ENCODE measurements at regions not wholly inside any gene's neighbourhood (a gene's known extent, or its start where the extent isn't known, plus 50 kb on each side); places are given as distances from the start of the nearest gene placed in this dataset.

DNA sequence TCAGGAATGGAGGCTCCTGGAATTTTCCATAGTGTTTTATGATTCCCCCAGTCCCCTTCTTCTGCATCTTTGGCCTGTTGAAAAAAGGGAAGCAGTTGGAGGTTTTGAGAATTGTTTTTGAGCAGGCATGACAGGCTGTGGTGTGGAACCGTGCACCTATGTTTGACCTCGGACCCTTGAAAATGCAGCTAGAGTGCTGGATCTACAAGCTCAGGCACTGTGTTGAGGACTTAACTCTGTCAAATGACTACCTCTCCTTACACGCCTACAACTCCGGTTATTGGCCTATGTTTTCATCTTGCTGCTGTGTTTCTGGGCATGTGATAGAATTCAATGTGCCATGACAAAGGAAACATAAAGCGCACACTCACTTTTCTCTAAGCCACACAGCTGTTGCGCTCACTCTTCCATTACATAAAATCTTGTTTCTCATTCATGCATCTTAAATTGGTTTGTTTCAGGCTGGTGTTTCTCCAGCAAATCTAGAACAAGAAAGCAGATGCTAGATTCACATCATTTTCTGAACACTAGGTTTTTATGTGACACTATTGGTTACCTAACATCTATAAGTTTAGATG lies 616.6 kb downstream of the FGF9 start:
- peak overlapping the region; percentile 35 for H3K27ac Mint-ChIP-seq

DNA sequence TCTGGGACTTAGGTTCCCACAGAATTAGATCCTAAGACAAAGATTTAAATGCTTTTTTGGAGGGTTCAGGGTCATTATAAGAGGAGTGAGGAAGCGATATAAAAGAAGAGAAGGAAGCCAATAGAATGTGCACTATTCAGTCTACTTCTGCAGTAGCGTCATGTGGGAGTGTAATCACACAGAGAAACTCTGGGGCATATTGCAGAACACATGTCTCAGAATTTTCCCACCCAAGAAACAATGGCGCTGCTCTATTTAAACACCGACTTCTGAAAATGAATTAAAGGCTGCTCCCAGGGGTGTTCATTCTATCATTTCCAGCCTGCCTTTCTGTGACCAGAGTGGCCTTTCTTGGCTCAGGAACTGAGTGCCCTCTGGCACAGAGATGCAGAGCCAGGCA lies 617.6 kb downstream of the FGF9 start:
- no peak for DNase-seq
- Mint-ChIP-seq H3K27ac (no peak overlapping the region), H3K36me3 (ENCODE audit: low read depth) (peaks cover 19% of the 10 kb centered on the region), H3K9me3 (peaks cover 15% of the 10 kb centered on the region), H3K4me1 (peaks cover 17% of the 10 kb centered on the region), H3K4me3 (no peak overlapping the region), H3K27me3 (ENCODE audit: low read depth, poor library complexity) (no peaks in the 10 kb centered on the region)
- TF ChIP-seq, protein P1, sequence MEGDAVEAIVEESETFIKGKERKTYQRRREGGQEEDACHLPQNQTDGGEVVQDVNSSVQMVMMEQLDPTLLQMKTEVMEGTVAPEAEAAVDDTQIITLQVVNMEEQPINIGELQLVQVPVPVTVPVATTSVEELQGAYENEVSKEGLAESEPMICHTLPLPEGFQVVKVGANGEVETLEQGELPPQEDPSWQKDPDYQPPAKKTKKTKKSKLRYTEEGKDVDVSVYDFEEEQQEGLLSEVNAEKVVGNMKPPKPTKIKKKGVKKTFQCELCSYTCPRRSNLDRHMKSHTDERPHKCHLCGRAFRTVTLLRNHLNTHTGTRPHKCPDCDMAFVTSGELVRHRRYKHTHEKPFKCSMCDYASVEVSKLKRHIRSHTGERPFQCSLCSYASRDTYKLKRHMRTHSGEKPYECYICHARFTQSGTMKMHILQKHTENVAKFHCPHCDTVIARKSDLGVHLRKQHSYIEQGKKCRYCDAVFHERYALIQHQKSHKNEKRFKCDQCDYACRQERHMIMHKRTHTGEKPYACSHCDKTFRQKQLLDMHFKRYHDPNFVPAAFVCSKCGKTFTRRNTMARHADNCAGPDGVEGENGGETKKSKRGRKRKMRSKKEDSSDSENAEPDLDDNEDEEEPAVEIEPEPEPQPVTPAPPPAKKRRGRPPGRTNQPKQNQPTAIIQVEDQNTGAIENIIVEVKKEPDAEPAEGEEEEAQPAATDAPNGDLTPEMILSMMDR (IDR thresholded peaks at IDR 0.05): no peak

More for the DNA sequence above, 616.6 kb downstream of the FGF9 start:
- Mint-ChIP-seq H3K9me3 (peaks cover 15% of the 10 kb centered on the region), H3K4me3 (no peak overlapping the region), H3K36me3 (ENCODE audit: low read depth) (peaks cover 19% of the 10 kb centered on the region), H3K4me1 (peaks cover 17% of the 10 kb centered on the region), H3K27me3 (ENCODE audit: low read depth, poor library complexity) (no peaks in the 10 kb centered on the region)
- TF ChIP-seq, protein P1 (IDR thresholded peaks at IDR 0.05): no peak
- no peak for DNase-seq

DNA sequence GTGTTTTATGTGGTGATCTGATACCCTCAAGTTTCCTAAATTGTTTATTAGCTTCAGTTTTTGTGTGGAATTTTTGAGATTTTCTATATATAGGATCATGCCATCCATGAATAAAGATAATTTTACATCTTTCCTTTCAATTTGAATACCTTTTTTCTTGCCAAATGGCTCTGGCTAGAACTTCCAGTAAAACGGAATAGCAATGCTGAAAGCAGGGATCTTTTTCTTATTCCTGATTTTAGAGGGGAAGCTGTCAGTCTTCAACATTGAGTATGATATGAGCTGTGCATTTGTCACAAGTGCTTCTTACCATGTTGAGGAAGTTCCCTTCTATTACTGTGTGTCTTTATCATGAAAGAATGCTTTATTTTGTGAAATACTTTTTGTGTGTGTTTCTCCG lies 618.8 kb downstream of the FGF9 start:
- DNase-seq: no peak
- Mint-ChIP-seq H3K9me3 (peaks cover 15% of the 10 kb centered on the region), H3K27ac (no peak overlapping the region), H3K4me1 (peaks cover 17% of the 10 kb centered on the region), H3K27me3 (ENCODE audit: low read depth, poor library complexity) (no peaks in the 10 kb centered on the region), H3K36me3 (ENCODE audit: low read depth) (peaks cover 19% of the 10 kb centered on the region), H3K4me3 (no peak overlapping the region)
- TF ChIP-seq, protein P1 (IDR thresholded peaks at IDR 0.05): no peak

DNA sequence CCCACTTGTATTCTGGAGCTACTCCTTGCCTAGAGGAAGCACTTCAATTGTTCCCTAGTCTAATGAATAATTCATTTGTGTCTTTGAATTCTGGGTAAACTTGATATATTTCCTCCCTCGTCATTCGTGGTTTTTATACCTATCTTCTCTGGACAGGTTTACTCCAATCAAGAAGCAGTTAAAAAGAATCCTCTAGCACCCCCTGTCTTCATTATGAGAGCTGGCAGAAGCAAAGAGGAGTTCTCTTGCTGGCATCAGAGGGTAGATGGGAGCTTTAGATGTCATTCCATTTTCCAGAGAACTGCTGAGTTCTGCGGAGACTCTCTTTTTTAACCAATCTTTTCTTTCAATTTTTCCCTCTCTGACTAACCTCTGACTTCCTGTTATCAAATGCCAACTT lies 627.7 kb downstream of the FGF9 start:
- no peak overlapping the region for H3K27ac Mint-ChIP-seq
- TF ChIP-seq, protein P1 (IDR thresholded peaks at IDR 0.05): no peak
- no peaks in the 10 kb centered on the region for H3K27me3 Mint-ChIP-seq (ENCODE audit: low read depth, poor library complexity)
- no peaks in the 10 kb centered on the region for H3K4me1 Mint-ChIP-seq
- DNase-seq: no peak
- no peak overlapping the region for H3K4me3 Mint-ChIP-seq
- peaks cover 63% of the 10 kb centered on the region for H3K9me3 Mint-ChIP-seq
- peaks cover 52% of the 10 kb centered on the region for H3K36me3 Mint-ChIP-seq (ENCODE audit: low read depth)

DNA sequence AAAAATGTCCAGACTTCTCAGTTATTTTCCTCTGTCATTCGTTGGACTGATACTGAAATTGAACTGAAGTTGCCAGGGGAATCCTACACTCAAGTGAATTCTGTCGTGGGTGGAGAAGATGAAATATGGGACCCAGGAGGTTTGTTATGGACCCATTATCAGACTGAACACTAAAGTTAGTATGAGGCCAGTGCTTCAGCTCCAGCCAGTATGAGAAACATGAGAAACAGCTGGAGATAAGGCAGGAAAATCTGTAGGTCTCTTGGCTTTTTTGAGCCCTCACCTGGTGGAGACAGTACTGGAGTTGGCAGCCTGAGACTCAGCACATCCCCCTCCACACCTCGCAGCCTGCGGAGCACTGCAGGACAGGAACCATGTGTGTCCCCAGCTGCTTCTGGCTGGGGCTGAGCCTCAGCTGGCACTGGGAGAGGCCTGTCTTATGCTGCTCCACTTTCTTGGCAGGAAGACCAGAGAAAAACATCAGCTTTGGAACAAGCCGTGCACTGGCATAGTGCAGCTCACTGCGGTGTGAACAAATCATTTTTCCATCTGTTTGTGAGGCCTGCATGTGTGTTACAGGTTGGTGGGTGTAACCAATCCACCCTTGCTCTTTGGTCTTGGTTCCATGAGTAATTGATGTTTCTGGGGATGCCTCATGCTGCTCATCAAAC lies 641.0 kb downstream of the FGF9 start:
- Mint-ChIP-seq H3K36me3 (ENCODE audit: low read depth) (peaks cover 20% of the 10 kb centered on the region), H3K4me1 (peaks cover 7% of the 10 kb centered on the region)
- TF ChIP-seq, protein P1 (IDR thresholded peaks at IDR 0.05): no peak

DNA sequence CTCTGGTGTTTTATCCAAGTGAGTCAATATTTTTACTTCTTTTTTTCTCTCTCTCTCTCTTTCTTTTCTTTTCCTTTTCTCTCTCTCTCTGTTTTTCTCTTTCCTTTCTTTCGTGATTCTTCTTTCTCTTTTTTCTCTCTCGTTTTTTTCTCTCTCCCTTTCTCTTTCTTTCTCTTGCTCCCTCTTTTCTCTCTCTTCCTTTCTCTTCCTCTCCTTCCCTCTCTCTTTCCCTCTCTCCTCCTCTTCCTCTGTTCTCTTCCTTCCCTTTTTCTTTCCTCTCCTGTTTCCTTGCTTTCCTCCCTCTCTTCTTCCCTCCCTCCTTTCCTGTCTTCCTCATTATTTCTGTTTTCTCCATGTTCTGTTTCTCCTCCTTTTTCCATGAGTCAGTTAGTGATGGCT lies 641.5 kb downstream of the FGF9 start:
- no peak for DNase-seq
- no peak overlapping the region for H3K4me3 Mint-ChIP-seq
- H3K27me3 Mint-ChIP-seq (ENCODE audit: low read depth, poor library complexity): no peaks in the 10 kb centered on the region
- H3K36me3 Mint-ChIP-seq (ENCODE audit: low read depth): peaks cover 18% of the 10 kb centered on the region
- H3K4me1 Mint-ChIP-seq: peaks cover 7% of the 10 kb centered on the region
- TF ChIP-seq, protein P1 (IDR thresholded peaks at IDR 0.05): no peak
- peaks cover 47% of the 10 kb centered on the region for H3K9me3 Mint-ChIP-seq
- H3K27ac Mint-ChIP-seq: no peak overlapping the region

More for the DNA sequence above, 641.0 kb downstream of the FGF9 start:
- Mint-ChIP-seq H3K27me3 (ENCODE audit: low read depth, poor library complexity) (no peaks in the 10 kb centered on the region), H3K9me3 (peaks cover 49% of the 10 kb centered on the region), H3K27ac (no peak overlapping the region), H3K4me3 (no peak overlapping the region)
- peak; percentile 2 for DNase-seq
